Colon (tissue), 2 donors: ENCODE measurements at regions not wholly inside any gene's neighbourhood (a gene's known extent, or its start where the extent isn't known, plus 50 kb on each side); places are given as distances from the start of the nearest gene placed in this dataset.

ENCODE experiments used
- FAIRE-seq: peaks from 2 replicates; lab custom pipeline; 2012; peaks lifted over from hg19 to GRCh38; lab: Jason Lieb, UNC
- donor health status: control.
- donor health status: control.

DNA sequence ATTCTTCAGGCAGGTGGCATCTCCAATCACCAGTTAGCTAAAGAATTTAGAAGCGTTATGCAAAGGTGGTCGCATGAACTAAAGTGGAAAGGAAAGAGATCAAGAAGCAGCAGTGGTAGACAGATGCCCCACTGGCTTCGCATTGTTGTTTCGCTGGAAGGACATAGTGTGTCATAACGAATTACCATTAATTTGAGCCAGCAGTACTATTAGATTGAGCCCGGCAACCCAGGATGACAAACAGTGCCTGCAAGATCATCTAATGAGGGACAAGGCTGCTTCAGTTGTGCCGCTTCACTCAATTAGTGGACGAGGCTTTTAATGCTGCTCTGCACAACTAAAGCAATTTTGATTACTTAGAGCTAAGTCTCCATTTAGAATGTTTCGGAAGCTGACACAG lies 274.5 kb upstream of the SOX5 start:
- FAIRE-seq, result no peak

GRCh38 chr12:24222968-24223367 lies 273.5 kb upstream of the SOX5 start:
- no peak for FAIRE-seq

GRCh38 chr12:24212496-24212895 lies 263.0 kb upstream of the SOX5 start:
- FAIRE-seq, result no peak

DNA sequence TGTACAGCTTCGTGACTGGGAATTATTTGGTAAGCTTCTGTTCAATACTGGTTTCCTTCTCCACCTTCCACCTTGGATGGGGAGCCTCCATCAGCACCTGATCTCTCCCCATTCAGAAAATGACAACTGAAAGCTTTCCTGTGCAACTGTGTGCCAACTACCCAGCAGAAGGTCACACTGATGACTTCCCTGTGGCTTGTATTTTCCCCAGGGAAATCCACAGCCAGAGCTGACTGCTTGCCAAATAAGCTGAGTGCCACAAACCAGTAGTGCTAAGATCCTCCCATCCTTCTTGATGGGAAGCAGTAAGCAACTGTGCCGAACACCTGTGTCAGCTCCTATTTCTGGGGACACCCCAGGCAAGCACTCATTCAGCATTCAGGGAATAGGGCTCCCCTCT lies 257.2 kb upstream of the SOX5 start:
- no peak for FAIRE-seq

GRCh38 chr12:24201258-24201970 lies 251.9 kb upstream of the SOX5 start:
- FAIRE-seq, result no peak

DNA sequence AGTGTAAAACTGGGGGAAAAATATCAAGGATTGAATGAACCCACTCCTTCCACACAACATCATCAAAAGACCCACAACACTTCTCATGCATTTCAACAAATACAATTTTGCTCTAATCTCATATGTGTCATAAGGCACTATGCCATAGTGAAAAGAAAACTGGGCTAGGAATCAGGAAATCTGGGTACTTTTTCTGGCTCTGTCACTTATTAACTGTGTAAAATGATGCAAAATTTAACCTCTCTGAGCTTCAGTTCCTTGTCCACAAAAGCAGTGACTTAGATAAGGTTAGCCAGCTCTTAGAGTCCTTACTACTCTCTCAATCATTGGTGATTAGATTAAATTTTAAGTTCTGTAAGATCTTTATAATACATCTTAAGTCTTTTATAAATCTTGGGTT lies 250.5 kb upstream of the SOX5 start:
- no peak for FAIRE-seq

- no peak for FAIRE-seq
Measured at GRCh38 chr12:24198936-24199671, 249.6 kb upstream of the SOX5 start.

DNA sequence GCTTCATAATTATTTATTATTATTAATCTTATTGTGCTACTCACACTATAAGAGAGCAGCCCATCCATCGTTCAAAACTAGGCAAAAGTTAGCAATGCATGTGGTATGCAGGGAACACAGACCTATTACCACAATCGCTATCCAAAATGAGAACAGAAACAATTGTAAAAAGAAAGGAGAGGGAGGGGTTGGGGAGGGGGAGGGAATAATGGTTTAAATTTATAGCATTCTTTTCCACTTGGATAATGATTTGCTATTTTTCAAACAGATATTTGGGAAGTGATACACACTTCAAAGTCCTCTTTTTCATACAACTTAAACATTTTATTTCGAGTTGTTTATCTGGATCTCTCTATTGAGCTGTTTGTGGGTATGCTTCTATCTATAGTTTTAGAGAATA lies 248.6 kb upstream of the SOX5 start:
- FAIRE-seq, result no peak

DNA sequence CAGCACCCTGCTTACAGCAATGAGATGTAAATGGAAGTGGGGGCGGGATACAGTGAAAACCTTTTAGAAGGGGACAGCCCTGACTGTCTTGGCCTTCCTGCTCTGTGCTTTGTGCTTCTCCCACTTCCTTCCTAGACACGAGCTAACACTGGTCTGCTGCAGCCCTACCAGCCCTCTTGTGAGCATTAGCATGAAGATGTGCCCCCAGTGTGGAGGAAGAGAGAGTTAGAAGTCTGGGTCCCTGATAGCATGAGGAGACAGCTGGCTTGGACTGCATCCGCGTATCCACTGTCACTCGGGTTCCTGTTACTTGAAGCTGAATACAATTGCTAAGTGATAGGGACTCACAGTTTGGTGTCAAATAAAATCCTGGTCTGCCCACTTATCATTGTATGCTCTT lies 248.1 kb upstream of the SOX5 start:
- FAIRE-seq, result no peak

DNA sequence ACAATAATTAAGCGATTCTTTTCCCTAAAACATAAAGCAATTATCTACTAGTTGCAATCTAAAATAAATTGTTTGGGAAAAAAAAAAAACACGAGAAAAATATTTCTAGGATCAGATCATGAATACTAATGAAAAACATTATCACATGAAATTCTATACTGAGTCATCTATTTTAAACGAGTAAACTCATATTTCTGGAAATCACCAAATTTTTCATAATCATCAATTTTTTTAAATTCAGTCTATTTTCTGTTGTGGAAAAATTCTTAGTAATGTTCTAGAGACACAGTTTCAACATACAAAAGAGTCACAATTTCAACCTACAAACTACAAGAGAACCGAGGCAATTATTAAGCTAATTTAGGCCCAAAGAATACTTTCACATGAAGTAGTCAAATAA lies 245.6 kb upstream of the SOX5 start:
- FAIRE-seq, result no peak

DNA sequence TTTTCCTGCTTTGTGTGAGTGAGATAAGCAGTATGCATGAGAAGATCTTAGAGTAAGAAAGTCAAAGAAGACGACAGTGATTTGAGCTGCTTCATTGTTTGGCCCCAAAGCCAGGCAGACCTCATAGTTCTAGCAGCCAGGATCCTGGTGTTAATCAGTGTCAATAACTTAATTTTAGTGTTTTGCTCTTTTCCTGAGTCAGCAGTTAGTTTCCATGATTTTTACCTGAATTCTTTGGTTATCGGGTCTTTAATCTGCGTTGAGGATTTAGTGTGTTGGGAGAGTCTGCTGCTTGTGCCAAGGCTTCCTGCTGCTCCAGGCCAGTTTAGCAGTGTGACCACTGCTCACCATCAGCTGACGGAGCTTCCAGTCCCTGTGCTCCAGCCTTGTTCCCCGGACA lies 241.6 kb upstream of the SOX5 start:
- FAIRE-seq, result no peak

- no peak for FAIRE-seq
Measured at GRCh38 chr12:24185782-24186181, 236.3 kb upstream of the SOX5 start.

DNA sequence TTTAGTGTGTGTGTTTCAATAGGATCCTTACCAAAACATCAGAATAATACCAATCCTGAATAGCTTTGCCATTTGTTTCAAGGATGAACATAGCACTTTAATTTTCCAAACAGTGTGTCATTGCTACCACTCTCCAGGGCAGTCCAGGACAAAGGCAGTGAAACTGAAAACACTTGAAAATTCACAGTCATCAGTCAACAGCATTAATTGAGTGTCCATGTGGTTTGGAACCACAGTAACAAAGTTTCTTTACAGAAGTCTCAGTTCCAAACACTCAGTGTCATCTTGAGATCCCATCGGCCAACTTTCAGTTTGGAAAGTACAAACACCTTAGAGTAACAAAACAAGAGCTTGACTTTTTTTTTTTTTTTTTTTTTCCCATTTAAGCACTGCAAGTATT lies 228.4 kb upstream of the SOX5 start:
- no peak for FAIRE-seq

DNA sequence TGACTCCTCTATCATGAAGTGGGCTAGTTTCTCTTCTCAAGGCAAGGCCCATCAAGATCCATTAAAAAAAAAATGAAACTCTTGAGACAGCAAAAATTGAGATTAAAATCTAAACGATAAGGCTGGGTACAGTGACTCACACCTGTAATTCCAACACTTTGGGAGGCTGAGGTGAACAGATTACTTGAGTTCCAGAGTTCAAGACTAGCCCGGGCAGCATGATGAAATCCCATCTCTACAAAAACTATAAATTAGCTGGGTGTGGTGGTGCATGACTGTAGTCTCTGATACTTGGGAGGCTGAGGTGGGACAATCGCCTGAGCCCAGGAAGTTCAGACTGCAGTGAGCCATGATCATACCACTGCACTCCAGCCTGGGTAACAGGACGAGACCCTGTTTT lies 226.5 kb upstream of the SOX5 start:
- no peak for FAIRE-seq

DNA sequence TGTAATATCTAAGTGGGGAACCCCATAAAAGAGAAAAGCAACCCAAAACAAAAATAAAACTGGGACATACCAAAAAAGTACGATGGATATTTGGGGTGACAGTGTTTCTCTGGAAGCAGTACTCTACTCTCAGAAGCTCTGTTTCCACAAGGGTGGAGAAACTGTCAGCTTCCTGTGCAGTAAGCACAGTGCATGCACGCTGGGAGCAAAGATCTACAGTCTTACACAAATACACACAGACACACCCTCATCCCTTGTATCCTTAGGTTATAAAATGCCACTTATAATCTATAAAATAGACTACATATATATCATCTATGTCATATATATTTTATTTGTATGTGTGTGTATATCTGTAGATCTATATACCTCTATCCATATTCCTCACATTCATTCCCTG lies 225.8 kb upstream of the SOX5 start:
- no peak for FAIRE-seq

DNA sequence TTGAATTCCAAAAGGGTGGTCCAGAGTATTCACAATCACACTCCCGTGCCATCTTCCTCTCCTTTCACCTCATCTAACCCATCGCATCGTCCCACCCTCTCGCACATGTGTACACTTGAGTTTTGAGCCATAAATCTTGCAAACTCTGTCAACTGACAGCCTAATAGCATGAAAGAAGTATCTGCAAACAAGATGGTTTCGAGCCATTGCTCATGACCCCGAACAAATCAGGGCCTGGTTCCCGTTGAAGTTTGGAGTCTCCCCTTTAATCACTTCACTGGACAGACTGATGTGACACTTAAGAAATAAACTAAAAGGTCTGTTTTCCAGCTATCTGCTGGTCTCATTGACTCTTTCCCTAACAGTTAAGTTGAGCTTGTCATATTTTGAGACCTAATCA lies 223.6 kb upstream of the SOX5 start:
- FAIRE-seq, result no peak

DNA sequence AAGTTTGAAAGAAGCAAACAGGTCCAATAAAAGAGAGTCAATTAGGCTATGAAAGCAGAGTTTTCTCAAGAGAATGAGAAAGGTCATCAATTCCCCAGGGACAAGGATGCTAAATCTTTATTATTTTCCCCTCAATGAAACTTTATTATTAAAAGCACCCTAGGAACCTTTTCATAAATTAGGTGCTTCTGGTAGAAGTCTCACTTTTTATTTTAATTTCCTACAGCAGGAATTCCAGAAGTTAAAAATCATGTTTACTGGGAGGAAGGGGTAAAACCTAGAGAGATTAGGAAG lies 223.2 kb upstream of the SOX5 start:
- FAIRE-seq, result no peak

DNA sequence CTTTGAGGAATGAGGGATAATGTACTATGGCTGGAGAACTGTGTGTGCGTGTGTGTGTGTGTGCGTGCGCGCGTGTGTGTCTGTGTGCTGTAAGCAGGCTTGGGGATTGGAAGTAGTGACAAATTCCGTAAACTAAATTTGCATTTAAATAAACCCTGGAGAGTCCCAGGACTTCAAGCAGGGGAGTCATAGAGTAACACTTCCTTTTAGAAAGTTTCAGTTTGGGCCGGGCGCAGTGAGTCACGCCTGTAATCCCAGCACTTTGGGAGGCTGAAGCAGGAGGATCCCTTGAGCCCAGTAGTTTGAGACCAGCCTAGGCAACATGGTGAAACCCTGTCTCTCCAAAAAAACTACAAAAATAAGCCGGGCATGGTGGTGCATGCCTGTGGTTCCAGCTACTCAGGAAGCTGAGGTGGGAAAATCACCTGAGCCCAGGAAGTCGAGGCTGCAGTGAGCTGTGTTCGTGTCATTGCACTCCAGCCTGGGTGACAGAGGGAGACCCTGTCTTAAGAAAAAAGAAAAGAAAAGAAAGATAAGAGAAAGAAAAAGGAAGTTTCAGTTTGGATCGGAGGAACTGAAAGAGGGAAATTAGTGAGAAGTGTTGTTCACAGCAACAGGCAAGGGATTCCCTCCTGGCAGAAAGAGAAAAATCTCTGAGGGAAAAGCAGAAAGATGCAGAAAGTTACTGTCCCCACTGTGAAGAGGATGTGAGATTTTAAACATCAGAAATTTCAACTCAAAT lies 222.7 kb upstream of the SOX5 start:
- no peak for FAIRE-seq

- FAIRE-seq, result no peak
Measured at GRCh38 chr12:24155042-24155441, 205.6 kb upstream of the SOX5 start.

GRCh38 chr12:24153079-24153478 lies 203.6 kb upstream of the SOX5 start:
- no peak for FAIRE-seq

GRCh38 chr12:24152270-24152669 lies 202.8 kb upstream of the SOX5 start:
- no peak for FAIRE-seq

DNA sequence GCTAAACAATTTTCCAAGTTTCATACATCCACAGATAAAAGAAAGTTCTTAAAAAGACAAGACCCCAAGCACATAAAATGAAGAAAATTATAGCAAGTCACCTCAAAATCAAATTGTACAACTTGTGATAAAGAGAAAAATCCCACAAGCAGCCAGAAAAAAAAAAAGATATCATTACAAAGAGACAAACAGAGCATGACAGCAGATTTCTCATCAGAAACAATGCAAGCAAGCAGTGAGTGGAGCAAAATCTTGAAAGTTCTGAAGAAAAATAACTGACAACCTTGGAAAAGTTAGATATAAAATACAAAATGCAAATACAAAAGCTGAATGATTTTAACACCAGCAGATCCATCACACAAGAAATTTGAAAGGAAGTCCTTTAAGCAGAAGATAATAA lies 194.5 kb upstream of the SOX5 start:
- no peak for FAIRE-seq

- FAIRE-seq, result no peak
Measured at GRCh38 chr12:24139035-24139434, 189.6 kb upstream of the SOX5 start.

- FAIRE-seq, result no peak
Measured at GRCh38 chr12:24138041-24138440, 188.6 kb upstream of the SOX5 start.
